DMS79 (cell line): ENCODE measurements at regions not wholly inside any gene's neighbourhood (a gene's known extent, or its start where the extent isn't known, plus 50 kb on each side); places are given as distances from the start of the nearest gene placed in this dataset.
"Not testable (repeated sequence)": the region's sequence is repeated elsewhere in the genome, so short reads cannot be mapped to it uniquely, and the experiment has no call there.

Experiments
- DNase-seq: peaks from one replicate; lab custom pipeline; 2025; lab: John Stamatoyannopoulos, UW

GRCh38 chr2:238750212-238750904 lies 97.5 kb upstream of the TWIST2 start:
- DNase-seq, result no peak

- no peak for DNase-seq
Observed at GRCh38 chr2:238754259-238754658, 93.6 kb upstream of the TWIST2 start.

GRCh38 chr2:238761868-238762267 lies 86.0 kb upstream of the TWIST2 start:
- DNase-seq, result no peak

- no peak for DNase-seq
Observed at GRCh38 chr2:238763471-238763995, 84.4 kb upstream of the TWIST2 start.

GRCh38 chr2:238765590-238765989 lies 82.3 kb upstream of the TWIST2 start:
- no peak for DNase-seq

GRCh38 chr2:238771218-238771617 lies 76.7 kb upstream of the TWIST2 start:
- DNase-seq, result no peak

- no peak for DNase-seq
Observed at GRCh38 chr2:238771639-238772038, 76.2 kb upstream of the TWIST2 start.

- no peak for DNase-seq
Observed at GRCh38 chr2:238772635-238773297, 75.1 kb upstream of the TWIST2 start.

GRCh38 chr2:238773472-238773871 lies 74.4 kb upstream of the TWIST2 start:
- DNase-seq, result no peak

- DNase-seq, result no peak
Observed at GRCh38 chr2:238774071-238774470, 73.8 kb upstream of the TWIST2 start.

- no peak for DNase-seq
Observed at GRCh38 chr2:238774980-238775509, 72.8 kb upstream of the TWIST2 start.

GRCh38 chr2:238775591-238775990 lies 72.3 kb upstream of the TWIST2 start:
- no peak for DNase-seq

GRCh38 chr2:238776003-238776760 lies 71.7 kb upstream of the TWIST2 start:
- no peak for DNase-seq

GRCh38 chr2:238776761-238777046 lies 71.2 kb upstream of the TWIST2 start:
- not testable (repeated sequence) for DNase-seq

- DNase-seq, result no peak
Observed at GRCh38 chr2:238777369-238778067, 70.4 kb upstream of the TWIST2 start.

GRCh38 chr2:238784671-238785527 lies 63.0 kb upstream of the TWIST2 start:
- DNase-seq, result peak; percentile 5

- DNase-seq, result no peak
Observed at GRCh38 chr2:238785528-238785860, 62.4 kb upstream of the TWIST2 start.

- no peak for DNase-seq
Observed at GRCh38 chr2:238786379-238786778, 61.5 kb upstream of the TWIST2 start.

GRCh38 chr2:238786792-238787490 lies 60.9 kb upstream of the TWIST2 start:
- no peak for DNase-seq

GRCh38 chr2:238787501-238787900 lies 60.4 kb upstream of the TWIST2 start:
- DNase-seq, result no peak
